ENCODE measurements at regions not wholly inside any gene's neighbourhood (a gene's known extent, or its start where the extent isn't known, plus 50 kb on each side); places are given as distances from the start of the nearest gene placed in this dataset.

DNA sequence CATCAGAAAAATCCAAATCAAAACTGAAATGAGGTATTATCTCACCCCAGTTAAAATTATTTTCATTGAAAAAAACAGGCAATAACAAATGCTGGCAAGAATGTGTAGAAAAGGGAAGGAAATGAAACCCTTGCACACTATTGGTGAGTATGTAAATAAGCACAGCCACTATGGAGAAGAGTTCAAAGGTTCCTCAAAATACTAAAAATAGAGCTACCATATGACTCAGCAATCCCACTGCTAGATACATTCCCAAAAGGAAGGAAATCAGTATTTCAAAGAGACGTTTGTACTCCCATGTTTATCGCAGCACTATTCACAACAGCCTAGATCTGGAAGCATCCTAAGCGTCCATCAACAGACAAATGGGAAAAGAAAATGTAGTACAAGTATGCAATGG, 932.4 kb downstream of the PCDH18 start:
- no peak overlapping the region for H4K5ac ChIP-seq (ENCODE audit: low read depth, low read length)
- no peak overlapping the region for H3K27ac ChIP-seq (ENCODE audit: insufficient read depth, low read length)
- H4K20me1 ChIP-seq (ENCODE audit: insufficient read depth, low read length), result no peaks in the 10 kb centered on the region
- DNase-seq, result no peak
- no peak overlapping the region for H4K91ac ChIP-seq (ENCODE audit: insufficient read depth, low read depth, low read length)
- no peak overlapping the region for H3K14ac ChIP-seq (replicated peaks; ENCODE audit: low read depth, low read length)
- no peak overlapping the region for H3K4ac ChIP-seq (ENCODE audit: low read depth, low read length)
- no peaks in the 10 kb centered on the region for H3K9me3 ChIP-seq (ENCODE audit: control insufficient read depth, insufficient read depth, low read length)
- no peaks in the 10 kb centered on the region for H3K4me1 ChIP-seq (ENCODE audit: control insufficient read depth, insufficient read depth, low read length)
- dilution Hi-C loops (cut with HindIII; ENCODE audit: low sequenced_read_pairs, unreplicated experiment), result no loop called here
- H3K27me3 ChIP-seq (ENCODE audit: control insufficient read depth, insufficient read depth, low read length), result no peaks in the 10 kb centered on the region
- H3K18ac ChIP-seq (ENCODE audit: low read depth, low read length), result no peak overlapping the region
- no peak overlapping the region for H4K8ac ChIP-seq (ENCODE audit: low read depth in 2 of 2, low read length in 2 of 2)
- ChIA-PET POLR2A (ENCODE audit: unreplicated experiment) (no interaction called here), CTCF (no interaction called here)
- H2AK9ac ChIP-seq (replicated peaks; ENCODE audit: low read depth, low read length, poor library complexity), result no peak overlapping the region
- TF ChIP-seq FOS (IDR thresholded peaks at IDR 0.05; ENCODE audit: low read depth, low read length) (no peak), USF2 (IDR thresholded peaks at IDR 0.05; ENCODE audit: low read depth, low read length) (no peak), MAFK (IDR thresholded peaks at IDR 0.05; ENCODE audit: low read depth, low read length) (no peak), RAD21 (IDR thresholded peaks at IDR 0.05; ENCODE audit: low read length) (no peak), CHD1 (IDR thresholded peaks at IDR 0.05; ENCODE audit: low read depth, low read length) (no peak), MXI1 (IDR thresholded peaks at IDR 0.05; ENCODE audit: borderline replicate concordance, low read depth, low read length) (no peak), POLR2A (IDR thresholded peaks at IDR 0.05; ENCODE audit: low read depth, low read length) (no peak), CEBPB (IDR thresholded peaks at IDR 0.05; ENCODE audit: low read depth, low read length) (no peak), RCOR1 (IDR thresholded peaks at IDR 0.05; ENCODE audit: insufficient replicate concordance, low read length) (no peak), SMC3 (IDR thresholded peaks at IDR 0.05; ENCODE audit: low read depth, low read length) (no peak), MAZ (IDR thresholded peaks at IDR 0.05; ENCODE audit: borderline replicate concordance, low read depth, low read length) (no peak), ELK1 (IDR thresholded peaks at IDR 0.05; ENCODE audit: borderline replicate concordance, low read depth, low read length) (no peak), RFX5 (IDR thresholded peaks at IDR 0.05; ENCODE audit: low read depth, low read length) (no peak)
- TF ChIP-seq, protein P1, sequence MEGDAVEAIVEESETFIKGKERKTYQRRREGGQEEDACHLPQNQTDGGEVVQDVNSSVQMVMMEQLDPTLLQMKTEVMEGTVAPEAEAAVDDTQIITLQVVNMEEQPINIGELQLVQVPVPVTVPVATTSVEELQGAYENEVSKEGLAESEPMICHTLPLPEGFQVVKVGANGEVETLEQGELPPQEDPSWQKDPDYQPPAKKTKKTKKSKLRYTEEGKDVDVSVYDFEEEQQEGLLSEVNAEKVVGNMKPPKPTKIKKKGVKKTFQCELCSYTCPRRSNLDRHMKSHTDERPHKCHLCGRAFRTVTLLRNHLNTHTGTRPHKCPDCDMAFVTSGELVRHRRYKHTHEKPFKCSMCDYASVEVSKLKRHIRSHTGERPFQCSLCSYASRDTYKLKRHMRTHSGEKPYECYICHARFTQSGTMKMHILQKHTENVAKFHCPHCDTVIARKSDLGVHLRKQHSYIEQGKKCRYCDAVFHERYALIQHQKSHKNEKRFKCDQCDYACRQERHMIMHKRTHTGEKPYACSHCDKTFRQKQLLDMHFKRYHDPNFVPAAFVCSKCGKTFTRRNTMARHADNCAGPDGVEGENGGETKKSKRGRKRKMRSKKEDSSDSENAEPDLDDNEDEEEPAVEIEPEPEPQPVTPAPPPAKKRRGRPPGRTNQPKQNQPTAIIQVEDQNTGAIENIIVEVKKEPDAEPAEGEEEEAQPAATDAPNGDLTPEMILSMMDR (conservative IDR thresholded peaks at IDR 0.05; ENCODE audit: low read depth, low read length), result no peak
- H2BK120ac ChIP-seq (ENCODE audit: low read depth, low read length), result no peak overlapping the region
- intact Hi-C loops (cut with micrococcal nuclease), result no loop called here
- no TSS peak for BruUV-seq (replicated peaks)
- no peak overlapping the region for H2BK5ac ChIP-seq (ENCODE audit: low read depth, low read length, poor library complexity, severe bottlenecking)
- H3K4me3 ChIP-seq (ENCODE audit: insufficient read depth, low read depth, low read length), result no peak overlapping the region
- no peak overlapping the region for H2BK15ac ChIP-seq (ENCODE audit: low read depth, low read length)
- H3K56ac ChIP-seq (ENCODE audit: extremely low read depth, insufficient read depth, low read length), result no peak overlapping the region
- in situ Hi-C loops (cut with MboI; ENCODE audit: low sequenced_read_pairs), result no loop called here
- no peak overlapping the region for H2BK20ac ChIP-seq (ENCODE audit: low read depth, low read length)
- no peak for ATAC-seq (ENCODE audit: low read depth)
- no peak overlapping the region for H2AFZ ChIP-seq (replicated peaks; ENCODE audit: low read length, poor library complexity)
- H3K9ac ChIP-seq (ENCODE audit: low read depth, low read length), result no peak overlapping the region
- no peak overlapping the region for H3K23ac ChIP-seq (ENCODE audit: low read depth, low read length)
- H2AK5ac ChIP-seq (ENCODE audit: low read depth, low read length), result no peak overlapping the region
- H3K4me2 ChIP-seq (ENCODE audit: low read depth, low read length), result no peak overlapping the region
- no peaks in the 10 kb centered on the region for H3K9me1 ChIP-seq (ENCODE audit: insufficient read depth, low read length)
- H3K79me1 ChIP-seq (ENCODE audit: low read depth in 1 of 2, low read length in 2 of 2), result no peaks in the 10 kb centered on the region
- H3K36me3 ChIP-seq (ENCODE audit: control insufficient read depth, insufficient read depth, low read length), result no peaks in the 10 kb centered on the region
- WGBS, 2 experiments (ENCODE audit: extremely low coverage in 2 of 2, insufficient read length in 1 of 2), result no CpG with 5 or more reads among the region's 3 CpGs

Data from IMR-90 (cell line).